Coronary artery (tissue), 2 donors: ENCODE measurements at regions not wholly inside any gene's neighbourhood (a gene's known extent, or its start where the extent isn't known, plus 50 kb on each side); places are given as distances from the start of the nearest gene placed in this dataset.
"Not testable (repeated sequence)": the region's sequence is repeated elsewhere in the genome, so short reads cannot be mapped to it uniquely, and the experiment has no call there.

ENCODE experiments used
- DNase-seq: peaks from one replicate; pipeline ENCODE4 v3.0.0-alpha.2; 2017; ENCODE audit warnings: low spot score
- H3K27ac ChIP-seq, 2 donors: fragments of 200-600 bp; sonication (generic); one replicate each; pipeline ENCODE4 v1.5.1; 2016 to 2019
- H3K4me3 ChIP-seq: fragments of 200-600 bp; sonication (generic); 2 replicates; pipeline ENCODE4 v1.5.1; 2016; ENCODE audit warnings: mild to moderate bottlenecking, moderate library complexity
- TF ChIP-seq, protein P1 (sequence below): fragments of 200-600 bp; sonication (generic); IDR thresholded peaks from one replicate; pipeline ENCODE4 v1.5.1; 2019; ENCODE audit warnings: antibody characterized with exemption

DNA sequence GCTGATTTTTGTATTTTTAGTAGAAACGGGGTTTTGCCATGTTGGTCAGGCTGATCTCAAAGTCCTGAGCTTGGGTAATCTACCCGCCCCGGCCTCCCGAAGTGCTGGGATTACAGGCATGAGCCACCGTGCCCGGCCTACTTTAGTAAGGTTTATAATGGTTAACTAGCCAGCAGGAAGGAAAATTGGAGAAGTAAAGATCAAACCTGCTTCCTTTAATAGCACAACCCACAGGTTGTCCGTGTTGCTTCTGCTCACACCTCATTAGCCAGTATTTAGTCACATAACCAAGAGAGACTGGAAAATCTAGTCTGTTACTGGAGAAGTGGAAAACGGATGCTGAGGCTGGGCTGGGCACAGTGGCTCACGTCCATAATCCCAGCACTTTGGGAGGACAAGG lies 51.9 kb upstream of the TBL1XR1 start:
- no peak for DNase-seq
- TF ChIP-seq, protein P1, sequence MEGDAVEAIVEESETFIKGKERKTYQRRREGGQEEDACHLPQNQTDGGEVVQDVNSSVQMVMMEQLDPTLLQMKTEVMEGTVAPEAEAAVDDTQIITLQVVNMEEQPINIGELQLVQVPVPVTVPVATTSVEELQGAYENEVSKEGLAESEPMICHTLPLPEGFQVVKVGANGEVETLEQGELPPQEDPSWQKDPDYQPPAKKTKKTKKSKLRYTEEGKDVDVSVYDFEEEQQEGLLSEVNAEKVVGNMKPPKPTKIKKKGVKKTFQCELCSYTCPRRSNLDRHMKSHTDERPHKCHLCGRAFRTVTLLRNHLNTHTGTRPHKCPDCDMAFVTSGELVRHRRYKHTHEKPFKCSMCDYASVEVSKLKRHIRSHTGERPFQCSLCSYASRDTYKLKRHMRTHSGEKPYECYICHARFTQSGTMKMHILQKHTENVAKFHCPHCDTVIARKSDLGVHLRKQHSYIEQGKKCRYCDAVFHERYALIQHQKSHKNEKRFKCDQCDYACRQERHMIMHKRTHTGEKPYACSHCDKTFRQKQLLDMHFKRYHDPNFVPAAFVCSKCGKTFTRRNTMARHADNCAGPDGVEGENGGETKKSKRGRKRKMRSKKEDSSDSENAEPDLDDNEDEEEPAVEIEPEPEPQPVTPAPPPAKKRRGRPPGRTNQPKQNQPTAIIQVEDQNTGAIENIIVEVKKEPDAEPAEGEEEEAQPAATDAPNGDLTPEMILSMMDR, result no peak
- Histone ChIP-seq H3K4me3 (no peak overlapping the region), H3K27ac (no peak overlapping the region)

- Histone ChIP-seq H3K27ac (no peak overlapping the region), H3K4me3 (no peak overlapping the region)
- no peak for DNase-seq
- TF ChIP-seq, protein P1, result no peak
These were observed 52.9 kb upstream of the TBL1XR1 start for GRCh38 chr3:177250151-177250550.

DNA sequence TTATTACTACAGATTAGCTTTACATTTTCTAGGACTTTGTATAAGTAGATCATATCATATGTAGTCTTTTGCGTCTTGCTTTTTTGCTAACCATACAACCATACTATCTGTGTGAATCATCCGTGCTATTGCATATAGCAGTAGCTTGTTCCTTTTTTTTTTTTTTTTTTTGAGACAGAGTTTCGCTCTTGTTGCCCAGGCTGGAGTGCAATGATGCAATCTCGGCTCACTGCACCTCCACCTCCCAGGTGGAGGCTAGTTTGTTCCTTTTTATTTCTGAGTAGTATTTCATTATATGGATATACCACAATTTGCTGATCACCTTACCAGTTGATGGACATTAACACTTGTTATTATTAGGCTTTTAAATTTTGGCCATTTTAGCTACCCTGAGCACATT lies 54.5 kb upstream of the TBL1XR1 start:
- Histone ChIP-seq H3K27ac (no peak overlapping the region), H3K4me3 (no peak overlapping the region)
- TF ChIP-seq, protein P1, result no peak
- no peak for DNase-seq

- no peak overlapping the region for H3K4me3 ChIP-seq
- DNase-seq, result no peak
- TF ChIP-seq, protein P1, result no peak
These were observed 59.7 kb upstream of the TBL1XR1 start for GRCh38 chr3:177257006-177257405.

GRCh38 chr3:177257625-177258024 lies 60.3 kb upstream of the TBL1XR1 start:
- no peak for DNase-seq
- TF ChIP-seq, protein P1, result no peak

More at GRCh38 chr3:177257006-177257405, 59.7 kb upstream of the TBL1XR1 start:
- H3K27ac ChIP-seq, result no peak overlapping the region

GRCh38 chr3:177262396-177262795 lies 65.1 kb upstream of the TBL1XR1 start:
- H3K4me3 ChIP-seq, result no peak overlapping the region
- DNase-seq, result no peak
- TF ChIP-seq, protein P1, result no peak
- no peak overlapping the region for H3K27ac ChIP-seq

More at GRCh38 chr3:177257625-177258024, 60.3 kb upstream of the TBL1XR1 start:
- Histone ChIP-seq H3K4me3 (no peak overlapping the region), H3K27ac (no peak overlapping the region)

GRCh38 chr3:177263615-177264368 lies 66.5 kb upstream of the TBL1XR1 start:
- Histone ChIP-seq H3K4me3 (no peak overlapping the region), H3K27ac (no peak overlapping the region)
- DNase-seq, result no peak
- TF ChIP-seq, protein P1, result no peak

GRCh38 chr3:177271811-177272501 lies 74.7 kb upstream of the TBL1XR1 start:
- not testable (repeated sequence) for DNase-seq, H3K27ac ChIP-seq, H3K4me3 ChIP-seq
